ENCODE measurements at regions not wholly inside any gene's neighbourhood (a gene's known extent, or its start where the extent isn't known, plus 50 kb on each side); places are given as distances from the start of the nearest gene placed in this dataset.

- no peak for TF ChIP-seq CTCF (IDR thresholded peaks at IDR 0.05; ENCODE audit: insufficient read depth, low read depth, low read length, missing control alignments)
- no peak overlapping the region for H3K4me3 ChIP-seq (ENCODE audit: low read depth, low read length)
- DNase-seq (ENCODE audit: low read depth) = no peak
Measured at GRCh38 chr4:123823244-123823643, 426.6 kb downstream of the SPRY1 start.

GRCh38 chr4:123824524-123824923, 427.9 kb downstream of the SPRY1 start:
- DNase-seq (ENCODE audit: low read depth) = no peak
- H3K4me3 ChIP-seq (ENCODE audit: low read depth, low read length) = no peak overlapping the region
- TF ChIP-seq CTCF (IDR thresholded peaks at IDR 0.05; ENCODE audit: insufficient read depth, low read depth, low read length, missing control alignments) = no peak

- DNase-seq (ENCODE audit: low read depth) = no peak
- no peak for TF ChIP-seq CTCF (IDR thresholded peaks at IDR 0.05; ENCODE audit: insufficient read depth, low read depth, low read length, missing control alignments)
- H3K4me3 ChIP-seq (ENCODE audit: low read depth, low read length) = no peak overlapping the region
Measured at GRCh38 chr4:123825596-123826291, 429.1 kb downstream of the SPRY1 start.

- H3K4me3 ChIP-seq (ENCODE audit: low read depth, low read length) = no peak overlapping the region
- no peak for DNase-seq (ENCODE audit: low read depth)
- no peak for TF ChIP-seq CTCF (IDR thresholded peaks at IDR 0.05; ENCODE audit: insufficient read depth, low read depth, low read length, missing control alignments)
Measured at GRCh38 chr4:123826896-123827295, 430.3 kb downstream of the SPRY1 start.

GRCh38 chr4:123827511-123827910, 430.9 kb downstream of the SPRY1 start:
- H3K4me3 ChIP-seq (ENCODE audit: low read depth, low read length) = no peak overlapping the region
- TF ChIP-seq CTCF (IDR thresholded peaks at IDR 0.05; ENCODE audit: insufficient read depth, low read depth, low read length, missing control alignments) = no peak
- no peak for DNase-seq (ENCODE audit: low read depth)

GRCh38 chr4:123830930-123831329, 434.3 kb downstream of the SPRY1 start:
- no peak for TF ChIP-seq CTCF (IDR thresholded peaks at IDR 0.05; ENCODE audit: insufficient read depth, low read depth, low read length, missing control alignments)
- no peak for DNase-seq (ENCODE audit: low read depth)
- no peak overlapping the region for H3K4me3 ChIP-seq (ENCODE audit: low read depth, low read length)

Measured in GM12865 (cell line).